Right atrium auricular region (tissue), 2 donors: ENCODE measurements at regions not wholly inside any gene's neighbourhood (a gene's known extent, or its start where the extent isn't known, plus 50 kb on each side); places are given as distances from the start of the nearest gene placed in this dataset.

Experiments
- DNase-seq: peaks from one replicate; pipeline ENCODE4 v3.0.0-alpha.2; 2019; ENCODE audit warnings: low spot score
- H3K27ac ChIP-seq, 2 donors: fragments of 200-600 bp; sonication (generic); 1 replicate in 1 of 2; 2 replicates in 1 of 2; pipeline ENCODE4 v1.5.1; 2016 to 2019
- H3K27me3 ChIP-seq, 2 donors: fragments of 200-600 bp; sonication (generic); one replicate each; pipeline versions ENCODE4 v1.5.1 to v1.6.0; 2017 to 2019
- H3K36me3 ChIP-seq: fragments of 200-600 bp; sonication (generic); one replicate; pipeline ENCODE4 v1.5.1; 2016
- H3K4me1 ChIP-seq, 2 donors: fragments of 200-600 bp; sonication (generic); one replicate each; pipeline versions ENCODE4 v1.5.1 to v1.6.0; 2017 to 2019
- H3K4me3 ChIP-seq, 2 donors: fragments of 200-600 bp; sonication (generic); 1 replicate in 1 of 2; 2 replicates in 1 of 2; pipeline ENCODE4 v1.5.1; 2017 to 2019; ENCODE audit warnings: mild to moderate bottlenecking in 1 of 2, moderate library complexity in 1 of 2
- H3K9me3 ChIP-seq, 2 donors: fragments of 200-600 bp; sonication (generic); one replicate each; pipeline ENCODE4 v1.5.1; 2019
- TF ChIP-seq, protein P1 (sequence below), 2 donors: fragments of 200-600 bp; sonication (generic); IDR thresholded peaks; one replicate each; pipeline ENCODE4 v1.5.1; 2019; ENCODE audit warnings: antibody characterized with exemption in 2 of 2

DNA sequence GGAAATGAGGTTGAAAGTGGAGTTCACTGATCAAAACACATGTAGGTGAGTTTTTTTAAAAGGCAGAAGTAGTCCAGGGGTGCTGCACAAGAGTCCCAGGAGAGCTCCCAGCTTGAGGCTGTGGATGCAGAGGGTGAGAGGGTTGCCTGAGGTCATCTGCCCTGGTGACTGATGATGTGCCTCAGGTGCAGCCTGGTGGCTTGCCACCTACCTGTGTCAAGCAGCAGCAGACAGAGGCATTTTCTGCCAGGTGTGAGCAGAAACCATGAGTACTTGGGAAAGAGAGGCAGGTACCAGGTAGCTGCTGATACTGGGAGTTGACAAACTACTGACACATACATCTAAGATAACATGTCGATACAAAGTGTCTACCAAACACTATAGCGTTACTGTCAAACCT lies 92.5 kb downstream of the SCP2D1 start:
- Histone ChIP-seq H3K9me3 (no peaks in the 10 kb centered on the region), H3K27ac (no peak overlapping the region), H3K27me3 (no peaks in the 10 kb centered on the region), H3K4me3 (no peak overlapping the region), H3K4me1 (no peaks in the 10 kb centered on the region), H3K36me3 (no peaks in the 10 kb centered on the region)
- TF ChIP-seq, protein P1, sequence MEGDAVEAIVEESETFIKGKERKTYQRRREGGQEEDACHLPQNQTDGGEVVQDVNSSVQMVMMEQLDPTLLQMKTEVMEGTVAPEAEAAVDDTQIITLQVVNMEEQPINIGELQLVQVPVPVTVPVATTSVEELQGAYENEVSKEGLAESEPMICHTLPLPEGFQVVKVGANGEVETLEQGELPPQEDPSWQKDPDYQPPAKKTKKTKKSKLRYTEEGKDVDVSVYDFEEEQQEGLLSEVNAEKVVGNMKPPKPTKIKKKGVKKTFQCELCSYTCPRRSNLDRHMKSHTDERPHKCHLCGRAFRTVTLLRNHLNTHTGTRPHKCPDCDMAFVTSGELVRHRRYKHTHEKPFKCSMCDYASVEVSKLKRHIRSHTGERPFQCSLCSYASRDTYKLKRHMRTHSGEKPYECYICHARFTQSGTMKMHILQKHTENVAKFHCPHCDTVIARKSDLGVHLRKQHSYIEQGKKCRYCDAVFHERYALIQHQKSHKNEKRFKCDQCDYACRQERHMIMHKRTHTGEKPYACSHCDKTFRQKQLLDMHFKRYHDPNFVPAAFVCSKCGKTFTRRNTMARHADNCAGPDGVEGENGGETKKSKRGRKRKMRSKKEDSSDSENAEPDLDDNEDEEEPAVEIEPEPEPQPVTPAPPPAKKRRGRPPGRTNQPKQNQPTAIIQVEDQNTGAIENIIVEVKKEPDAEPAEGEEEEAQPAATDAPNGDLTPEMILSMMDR (IDR thresholded peaks at IDR 0.05): no peak
- no peak for DNase-seq

DNA sequence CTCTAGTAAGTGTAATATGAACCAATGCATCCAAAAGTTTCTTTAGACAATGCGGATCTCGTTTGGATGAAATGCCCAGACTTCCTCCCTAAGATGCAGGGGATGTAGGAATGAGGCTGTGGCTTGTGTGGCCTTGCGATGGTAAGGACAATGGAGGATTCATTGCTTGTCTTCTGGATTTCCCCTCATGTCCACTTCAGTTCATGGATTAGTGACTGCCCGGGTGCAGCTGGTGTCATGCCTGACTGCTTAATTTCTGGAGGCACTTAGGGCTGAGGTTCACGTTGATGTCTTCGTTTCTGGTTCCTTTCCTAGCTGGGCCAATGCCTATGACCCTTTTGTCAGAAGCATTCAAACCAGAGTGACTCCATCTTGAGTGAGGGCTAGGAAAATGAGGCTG lies 93.8 kb downstream of the SCP2D1 start:
- Histone ChIP-seq H3K36me3 (no peaks in the 10 kb centered on the region), H3K4me1 (no peaks in the 10 kb centered on the region), H3K27me3 (no peaks in the 10 kb centered on the region), H3K4me3 (no peak overlapping the region), H3K27ac (no peak overlapping the region), H3K9me3 (no peaks in the 10 kb centered on the region)
- no peak for DNase-seq
- TF ChIP-seq, protein P1 (IDR thresholded peaks at IDR 0.05): no peak

DNA sequence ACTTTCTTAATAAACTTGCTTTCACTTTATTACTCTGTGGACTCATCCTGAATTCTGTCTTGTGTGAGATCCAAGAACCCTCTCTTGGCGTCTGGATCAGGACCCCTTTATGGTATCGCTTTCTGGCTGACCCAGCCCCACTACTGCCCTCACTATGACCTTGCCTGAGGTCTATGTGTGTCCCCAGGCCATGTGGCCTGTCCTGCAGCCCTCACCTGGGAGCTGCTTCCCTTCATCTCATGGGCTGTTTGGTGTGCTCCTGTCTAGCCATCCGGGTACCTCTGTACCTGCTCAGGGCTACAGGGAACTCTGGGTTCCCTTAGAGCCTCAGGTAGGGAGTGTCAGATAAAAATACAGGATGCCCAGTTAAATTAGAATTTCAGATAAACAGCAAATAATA lies 94.5 kb downstream of the SCP2D1 start:
- Histone ChIP-seq H3K27me3 (no peaks in the 10 kb centered on the region), H3K9me3 (no peaks in the 10 kb centered on the region), H3K4me1 (no peaks in the 10 kb centered on the region), H3K4me3 (no peak overlapping the region), H3K27ac (no peak overlapping the region), H3K36me3 (no peaks in the 10 kb centered on the region)
- TF ChIP-seq, protein P1 (IDR thresholded peaks at IDR 0.05): no peak
- DNase-seq: no peak

DNA sequence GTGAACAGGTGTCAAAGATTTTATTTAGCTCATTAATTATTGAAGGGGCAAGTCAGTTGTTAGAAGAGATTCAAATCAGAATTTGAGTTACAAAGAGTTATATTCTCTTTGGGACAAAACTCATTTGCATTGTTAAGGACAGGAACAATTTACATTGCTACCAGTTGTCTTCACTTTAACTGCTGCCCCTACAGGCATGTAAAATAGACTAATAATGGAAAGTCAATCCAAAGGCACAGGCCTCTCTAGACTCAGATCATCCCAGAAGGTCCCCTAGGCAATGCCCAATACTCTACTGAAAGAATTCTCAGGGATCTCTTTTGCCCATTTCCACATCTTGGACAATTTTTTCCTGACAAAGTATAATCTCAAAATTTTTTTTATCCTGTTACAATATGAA lies 95.7 kb downstream of the SCP2D1 start:
- Histone ChIP-seq H3K4me3 (no peak overlapping the region), H3K27ac (no peak overlapping the region), H3K9me3 (no peaks in the 10 kb centered on the region), H3K4me1 (no peaks in the 10 kb centered on the region), H3K27me3 (no peaks in the 10 kb centered on the region), H3K36me3 (no peaks in the 10 kb centered on the region)
- TF ChIP-seq, protein P1 (IDR thresholded peaks at IDR 0.05): no peak
- no peak for DNase-seq

DNA sequence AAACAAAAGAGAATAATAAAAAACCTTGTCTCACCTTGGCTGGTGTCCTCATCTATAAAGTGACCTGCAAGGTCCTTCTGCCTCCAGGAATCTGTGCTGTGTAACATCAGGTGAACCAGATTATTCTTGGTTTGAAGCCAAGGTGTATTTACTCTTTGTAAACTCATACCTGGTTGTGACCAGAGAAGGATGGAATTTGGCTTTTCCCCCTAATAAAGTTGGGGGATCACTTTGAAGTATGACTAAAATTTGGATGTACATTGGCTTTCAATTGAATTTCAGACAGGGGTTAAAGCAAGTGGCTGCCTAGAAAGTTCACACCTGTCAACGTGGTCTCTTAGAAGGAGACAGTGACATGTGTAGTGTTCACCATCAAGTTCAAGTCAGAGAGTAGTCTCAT lies 100.1 kb downstream of the SCP2D1 start:
- Histone ChIP-seq H3K36me3 (no peaks in the 10 kb centered on the region), H3K9me3 (no peaks in the 10 kb centered on the region), H3K27ac (no peak overlapping the region), H3K4me3 (no peak overlapping the region), H3K4me1 (no peaks in the 10 kb centered on the region), H3K27me3 (no peaks in the 10 kb centered on the region)
- no peak for DNase-seq
- TF ChIP-seq, protein P1 (IDR thresholded peaks at IDR 0.05): no peak

DNA sequence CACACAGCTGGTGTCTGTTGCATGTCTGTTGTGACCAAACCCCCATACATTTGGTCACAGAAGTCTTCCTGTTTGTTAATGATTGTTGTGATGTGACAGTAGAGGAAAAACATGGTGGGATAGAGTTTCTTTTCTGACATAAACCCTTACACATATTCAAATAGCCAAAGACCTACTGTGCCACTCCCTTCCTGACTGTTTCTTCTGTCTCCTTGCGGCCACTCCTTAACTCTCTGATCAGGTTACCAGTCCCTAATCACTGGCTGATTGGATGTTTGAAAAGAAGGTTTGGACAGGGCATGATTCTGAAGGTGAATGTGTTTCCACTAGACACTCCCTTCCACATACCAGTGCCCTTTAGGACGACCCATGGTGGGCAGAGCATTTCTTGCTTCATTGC lies 101.2 kb downstream of the SCP2D1 start:
- Histone ChIP-seq H3K9me3 (no peaks in the 10 kb centered on the region), H3K27me3 (no peaks in the 10 kb centered on the region), H3K36me3 (no peaks in the 10 kb centered on the region), H3K4me1 (no peaks in the 10 kb centered on the region), H3K4me3 (no peak overlapping the region), H3K27ac (no peak overlapping the region)
- TF ChIP-seq, protein P1 (IDR thresholded peaks at IDR 0.05): no peak
- DNase-seq: no peak
